ENCODE measurements at regions not wholly inside any gene's neighbourhood (a gene's known extent, or its start where the extent isn't known, plus 50 kb on each side); places are given as distances from the start of the nearest gene placed in this dataset.

DNA sequence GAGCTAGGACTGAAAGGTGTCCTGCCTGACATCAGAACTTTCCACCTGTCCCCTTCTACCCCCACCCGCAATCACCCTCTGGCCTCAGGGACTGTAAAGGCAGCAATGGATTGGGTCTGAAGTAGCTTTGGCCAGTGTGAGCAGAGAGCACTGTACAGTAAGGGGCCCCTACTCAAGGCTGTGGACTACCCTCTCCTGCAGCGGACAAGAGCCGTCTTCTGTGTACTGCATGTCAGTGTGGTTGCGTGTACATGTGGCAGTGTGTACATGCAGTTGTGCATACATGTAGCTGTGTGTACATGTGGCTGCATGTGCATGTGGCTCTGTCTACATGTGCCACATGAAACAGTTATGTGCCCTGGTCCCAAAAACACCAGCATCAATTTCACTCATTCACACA is 205.9 kb upstream of the LINGO1 start:
- no peak for TF ChIP-seq CTCF (IDR thresholded peaks at IDR 0.05)
- TF ChIP-seq POLR2AphosphoS5 (IDR thresholded peaks at IDR 0.05; ENCODE audit: low read depth, low read length): no peak

All from Panc1 (cell line).